ENCODE measurements at regions not wholly inside any gene's neighbourhood (a gene's known extent, or its start where the extent isn't known, plus 50 kb on each side); places are given as distances from the start of the nearest gene placed in this dataset.

- DNase-seq, result no peak
- WGBS, 2 donors, result 79 to 81% methylated on average over 6 of the region's 6 CpGs
- no peaks in the 10 kb centered on the region for H3K27me3 ChIP-seq
Observed at GRCh38 chr10:35928748-35929147, 286.7 kb upstream of the FZD8 start.

GRCh38 chr10:35927990-35928488 lies 285.9 kb upstream of the FZD8 start:
- Histone ChIP-seq H3K4me1 (peaks cover 16% of the 10 kb centered on the region), H3K9me3 (no peaks in the 10 kb centered on the region), H3K27me3 (no peaks in the 10 kb centered on the region), H3K27ac (no peak overlapping the region), H3K4me3 (no peak overlapping the region), H3K36me3 (ENCODE audit: low read depth, missing control alignments) (no peaks in the 10 kb centered on the region)
- WGBS, 2 donors, result 86 to 89% methylated on average over 9 of the region's 9 CpGs
- TF ChIP-seq POLR2A (IDR thresholded peaks at IDR 0.05), result no peak
- no peak for TF ChIP-seq CTCF (IDR thresholded peaks at IDR 0.05)
- intact Hi-C loops (cut with DNase I; ENCODE audit: low total_unique reads), result no loop called here
- no peak for DNase-seq

More at GRCh38 chr10:35928748-35929147, 286.7 kb upstream of the FZD8 start:
- Histone ChIP-seq H3K9me3 (no peaks in the 10 kb centered on the region), H3K27ac (no peak overlapping the region), H3K4me3 (no peak overlapping the region), H3K4me1 (peaks cover 16% of the 10 kb centered on the region), H3K36me3 (ENCODE audit: low read depth, missing control alignments) (no peaks in the 10 kb centered on the region)
- intact Hi-C loops (cut with DNase I; ENCODE audit: low total_unique reads), result no loop called here
- TF ChIP-seq CTCF (IDR thresholded peaks at IDR 0.05), result no peak
- TF ChIP-seq POLR2A (IDR thresholded peaks at IDR 0.05), result no peak

GRCh38 chr10:35927341-35927740 lies 285.2 kb upstream of the FZD8 start:
- intact Hi-C loops (cut with DNase I; ENCODE audit: low total_unique reads), result no loop called here

DNA sequence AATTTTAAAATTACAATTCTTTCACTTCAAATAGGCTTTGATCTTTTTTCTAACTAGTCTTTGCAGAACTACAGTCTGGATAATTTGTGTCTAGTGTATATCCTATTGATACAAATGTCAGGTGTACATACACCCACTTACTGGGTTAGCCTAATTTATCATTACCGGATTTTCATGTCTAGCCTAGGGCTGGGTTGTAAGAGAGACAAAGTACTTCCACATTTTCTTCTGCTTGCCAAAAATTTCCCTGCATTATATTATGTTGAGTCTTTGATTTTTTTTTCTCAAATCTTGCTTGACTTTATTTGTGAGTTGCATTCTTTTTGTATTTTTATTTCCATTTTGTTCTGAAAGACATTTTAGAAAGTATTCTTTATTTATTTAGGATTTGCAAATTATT lies 284.8 kb upstream of the FZD8 start:
- Histone ChIP-seq H3K27me3 (no peaks in the 10 kb centered on the region), H3K27ac (no peak overlapping the region), H3K4me1 (peaks cover 16% of the 10 kb centered on the region), H3K36me3 (ENCODE audit: low read depth, missing control alignments) (no peaks in the 10 kb centered on the region), H3K4me3 (no peak overlapping the region), H3K9me3 (no peaks in the 10 kb centered on the region)
- no peak for TF ChIP-seq POLR2A (IDR thresholded peaks at IDR 0.05)
- no peak for TF ChIP-seq CTCF (IDR thresholded peaks at IDR 0.05)
- intact Hi-C loops (cut with DNase I; ENCODE audit: low total_unique reads), result no loop called here
- WGBS, 2 donors, result 50 to 68% methylated on average over 1 of the region's 1 CpG
- no peak for DNase-seq

More at GRCh38 chr10:35927341-35927740, 285.2 kb upstream of the FZD8 start:
- Histone ChIP-seq H3K27ac (no peak overlapping the region), H3K4me3 (no peak overlapping the region), H3K36me3 (ENCODE audit: low read depth, missing control alignments) (no peaks in the 10 kb centered on the region), H3K27me3 (no peaks in the 10 kb centered on the region), H3K4me1 (peaks cover 16% of the 10 kb centered on the region), H3K9me3 (no peaks in the 10 kb centered on the region)
- DNase-seq, result no peak
- TF ChIP-seq POLR2A (IDR thresholded peaks at IDR 0.05) (no peak), CTCF (IDR thresholded peaks at IDR 0.05) (no peak)
- 62 to 74% methylated on average over 7 of the region's 7 CpGs for WGBS, 2 donors

- Histone ChIP-seq H3K27me3 (no peaks in the 10 kb centered on the region), H3K9me3 (no peaks in the 10 kb centered on the region), H3K27ac (no peak overlapping the region), H3K4me3 (no peak overlapping the region), H3K36me3 (ENCODE audit: low read depth, missing control alignments) (no peaks in the 10 kb centered on the region), H3K4me1 (peaks cover 16% of the 10 kb centered on the region)
- DNase-seq, result no peak
- intact Hi-C loops (cut with DNase I; ENCODE audit: low total_unique reads), result no loop called here
- WGBS, 2 donors, result 42 to 56% methylated on average over 1 of the region's 1 CpG
- TF ChIP-seq POLR2A (IDR thresholded peaks at IDR 0.05) (no peak), CTCF (IDR thresholded peaks at IDR 0.05) (no peak)
Observed at GRCh38 chr10:35925493-35925892, 283.4 kb upstream of the FZD8 start.
